NCI-H128 (cell line): ENCODE measurements at regions not wholly inside any gene's neighbourhood (a gene's known extent, or its start where the extent isn't known, plus 50 kb on each side); places are given as distances from the start of the nearest gene placed in this dataset.

ENCODE experiments used
- DNase-seq: peaks from one replicate; lab custom pipeline; 2025; ENCODE audit not compliant: unreplicated experiment; lab: John Stamatoyannopoulos, UW

DNA sequence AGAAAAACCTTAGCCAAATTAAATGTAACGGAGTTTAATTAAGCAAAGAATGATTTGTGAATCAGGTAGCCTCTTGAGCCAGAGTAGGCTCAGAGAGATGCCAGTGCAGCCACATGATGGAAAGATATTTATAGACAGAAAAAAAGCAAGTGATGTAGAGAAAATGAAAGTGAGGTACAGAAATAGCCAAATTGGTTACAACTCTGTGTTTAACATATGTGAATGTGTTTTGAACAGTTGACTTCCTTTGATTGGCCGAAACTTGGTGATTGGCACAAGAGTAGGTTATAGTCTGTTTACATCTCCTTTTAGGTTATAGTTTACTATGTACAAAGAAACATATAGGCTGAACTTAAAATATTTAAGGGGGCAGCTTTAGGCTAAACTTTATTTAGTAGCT lies 459.9 kb upstream of the BOD1L1 start:
- DNase-seq: no peak

DNA sequence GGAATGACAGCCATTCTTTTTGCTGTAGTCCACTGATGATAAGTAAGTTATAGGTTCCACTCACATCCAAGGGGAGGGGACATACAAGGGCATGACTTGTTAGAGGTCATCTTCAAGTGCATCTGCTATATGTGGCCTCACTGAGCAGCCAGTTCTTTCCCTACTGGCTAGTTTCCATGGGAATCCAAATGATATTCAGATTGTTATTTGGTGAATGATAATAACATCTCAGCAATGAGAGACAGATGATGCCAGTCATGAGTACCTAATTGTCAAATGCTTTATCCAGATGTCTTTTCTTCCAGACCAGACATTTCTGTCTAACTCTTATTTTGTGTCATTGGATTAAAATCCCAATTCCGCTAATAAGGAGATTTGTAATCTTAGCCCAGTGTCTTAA lies 460.4 kb upstream of the BOD1L1 start:
- DNase-seq: no peak

DNA sequence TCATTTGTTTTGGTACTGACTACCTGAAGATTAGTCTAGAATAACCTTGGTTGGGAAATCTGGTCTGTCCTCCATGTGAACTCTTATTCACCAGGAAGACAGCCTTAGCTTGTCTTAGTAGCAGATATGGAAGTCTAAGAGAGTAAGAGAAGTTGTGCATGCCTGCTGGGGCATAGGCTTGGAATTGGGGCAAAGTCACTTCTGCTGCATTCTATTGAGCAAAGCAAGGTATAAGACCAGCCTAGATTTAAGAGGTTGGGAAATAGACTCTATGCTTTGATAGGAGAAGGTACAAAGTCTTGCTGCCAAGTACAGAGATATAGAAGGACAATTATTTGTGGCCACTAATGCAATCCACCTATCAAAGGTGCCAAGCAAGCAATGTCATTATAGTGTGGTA lies 464.0 kb upstream of the BOD1L1 start:
- DNase-seq: no peak

DNA sequence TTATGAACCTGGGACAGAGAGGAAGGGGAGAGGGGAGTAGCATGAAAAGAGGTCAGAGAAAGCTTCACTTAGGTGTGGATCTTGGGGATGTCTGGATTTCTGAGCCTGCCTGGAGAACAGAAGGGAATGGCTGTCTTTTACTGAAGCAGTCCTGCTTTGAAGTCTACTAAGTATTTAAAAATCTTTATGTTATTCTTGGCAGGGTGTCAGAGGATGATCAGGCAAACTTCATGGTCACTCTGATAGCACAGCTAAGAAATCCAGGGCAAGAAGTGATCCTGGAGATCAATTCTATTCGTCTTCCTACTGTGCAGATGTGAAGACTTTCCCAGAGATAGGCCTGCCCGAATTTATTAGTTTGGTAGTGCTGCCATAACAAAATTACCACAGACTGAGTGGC lies 464.4 kb upstream of the BOD1L1 start:
- no peak for DNase-seq

DNA sequence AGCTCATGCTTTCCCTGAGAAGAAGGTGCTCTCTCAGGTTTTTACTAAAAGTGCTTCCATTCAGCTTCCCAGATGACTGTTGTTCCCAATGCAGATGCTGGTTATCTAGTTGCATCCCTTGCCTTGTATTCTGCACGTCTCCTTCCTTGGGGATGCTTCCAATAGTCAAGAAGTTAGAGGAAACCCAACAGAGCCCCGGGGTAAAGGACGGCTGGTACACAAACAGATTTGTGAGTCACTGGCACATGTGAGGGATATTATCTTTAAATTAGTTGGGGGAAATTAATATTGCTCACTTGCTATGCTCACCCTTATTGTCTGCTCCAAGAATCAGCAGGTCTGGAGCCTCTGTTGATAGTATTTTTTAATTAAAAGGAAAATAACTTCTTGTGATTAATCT lies 465.2 kb upstream of the BOD1L1 start:
- DNase-seq: no peak

DNA sequence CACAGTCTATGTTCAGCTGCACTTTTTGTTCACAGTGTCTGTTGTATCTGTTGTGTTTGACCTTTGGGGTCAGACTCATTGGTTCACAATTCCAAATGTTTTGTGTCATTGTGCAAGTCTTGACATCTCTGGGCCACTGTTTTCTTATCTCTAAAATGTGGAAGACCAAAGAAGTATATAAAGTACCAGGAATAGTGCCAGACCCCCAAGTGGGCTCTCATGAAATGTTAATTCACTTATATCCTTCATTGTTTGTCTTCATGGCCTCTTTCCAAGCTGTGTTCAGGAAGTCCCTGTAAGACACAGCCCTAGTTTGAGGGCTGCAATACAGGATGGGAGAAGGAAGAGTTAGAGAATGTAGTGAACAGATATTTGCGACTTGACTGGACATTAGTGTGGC lies 468.3 kb upstream of the BOD1L1 start:
- DNase-seq: no peak

DNA sequence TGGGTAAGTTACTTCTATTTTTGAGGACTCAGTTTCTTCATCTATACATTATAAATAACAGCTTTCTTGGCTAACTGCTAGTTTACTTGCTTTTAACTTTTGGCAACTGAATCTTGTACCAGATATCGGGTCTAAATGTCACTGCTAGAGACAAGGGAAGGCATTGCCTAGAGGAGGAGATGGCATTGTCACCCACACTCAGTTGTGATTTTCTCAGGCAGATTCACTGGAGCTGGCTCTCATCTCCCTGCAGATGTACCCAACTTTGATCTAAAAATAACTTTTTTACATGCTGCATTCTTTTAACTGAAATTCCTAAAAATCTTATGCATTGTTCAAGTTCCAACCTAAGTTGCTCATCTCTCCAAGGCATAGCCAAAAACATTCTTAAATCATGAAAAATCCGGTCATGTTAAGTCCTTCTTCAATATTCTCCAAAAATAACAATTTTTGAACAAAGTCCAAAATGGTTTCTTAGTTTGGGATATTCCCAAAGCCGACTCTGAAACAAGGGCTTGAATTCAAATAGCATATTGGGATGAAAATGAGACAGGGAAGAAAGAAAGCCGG lies 469.0 kb upstream of the BOD1L1 start:
- no peak for DNase-seq

DNA sequence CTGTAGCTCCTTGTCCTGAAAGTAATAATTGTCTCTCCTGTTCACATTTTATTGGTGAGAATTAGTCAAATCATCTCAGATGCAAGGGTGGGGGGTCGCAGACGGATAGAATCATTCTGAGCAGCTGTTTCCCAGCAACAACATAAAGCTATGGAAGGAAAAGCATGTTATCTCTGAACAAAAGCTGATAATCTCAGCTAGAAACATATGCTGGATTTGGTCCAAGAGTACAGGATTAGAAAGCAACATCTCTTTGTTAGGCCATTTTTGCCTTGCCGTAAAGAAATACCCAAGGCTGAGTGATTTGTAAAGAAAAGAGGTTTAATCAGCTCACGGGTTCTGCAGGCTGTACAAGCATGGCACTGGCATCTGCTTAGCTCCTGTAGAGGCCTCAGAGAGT lies 472.8 kb upstream of the BOD1L1 start:
- no peak for DNase-seq

DNA sequence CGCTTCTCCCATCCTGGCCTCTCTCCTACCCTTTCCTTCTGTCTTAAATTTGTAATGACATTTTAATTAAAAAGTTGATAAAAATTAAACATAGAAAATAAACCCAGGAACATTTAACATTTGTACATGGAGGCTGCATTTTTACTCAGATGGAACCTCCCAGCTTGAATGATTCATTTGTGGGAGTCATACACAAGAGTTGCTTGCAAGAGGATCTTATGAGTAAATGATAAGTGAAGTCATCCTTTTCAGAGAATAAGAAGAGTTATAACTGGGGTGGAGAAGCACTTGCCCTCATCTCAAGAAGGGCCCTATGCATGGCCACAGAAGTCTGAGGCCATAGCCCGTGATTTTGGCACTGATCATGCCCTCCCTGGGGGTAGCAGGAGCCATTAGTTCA lies 482.9 kb upstream of the BOD1L1 start:
- no peak for DNase-seq

DNA sequence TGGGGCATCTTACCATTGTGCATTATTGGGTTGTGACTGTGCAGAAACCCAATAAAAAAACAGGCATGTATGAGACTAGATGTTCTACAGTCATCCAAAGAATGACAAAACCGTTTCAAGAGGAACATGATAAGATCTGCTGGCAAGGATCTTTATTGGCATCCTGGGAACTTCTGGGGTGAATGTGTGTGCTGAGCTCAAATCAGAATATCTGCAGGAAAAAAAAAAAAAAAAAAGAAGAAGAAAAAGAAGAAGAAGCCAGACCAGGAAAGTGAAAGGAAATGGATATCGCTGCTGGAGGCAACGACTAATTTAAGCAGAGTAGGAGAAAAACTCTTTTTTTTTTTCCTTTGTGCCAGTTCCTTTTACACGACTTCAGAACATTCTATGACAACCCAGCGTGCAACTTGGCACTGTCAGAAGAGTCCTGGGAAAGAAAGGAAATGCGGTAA lies 484.2 kb upstream of the BOD1L1 start:
- DNase-seq: no peak

DNA sequence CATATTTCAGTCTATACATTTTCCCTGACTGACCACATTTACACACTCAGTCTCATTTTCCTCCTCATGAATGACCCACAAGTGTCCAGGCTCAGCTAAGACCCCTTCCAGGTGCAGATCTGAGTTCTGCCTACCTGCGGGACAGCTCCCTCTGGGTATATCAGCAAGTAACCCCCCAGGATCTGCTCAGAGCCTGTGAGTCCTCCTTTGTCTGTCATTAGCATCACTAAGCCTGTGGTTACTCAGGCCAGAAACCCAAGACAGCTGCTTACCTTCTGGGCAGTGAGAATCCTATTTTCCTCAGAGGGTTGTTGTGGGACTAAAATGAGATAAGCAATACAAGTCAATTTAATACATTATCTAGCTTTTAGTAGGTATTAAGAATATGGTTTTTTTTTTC lies 487.6 kb upstream of the BOD1L1 start:
- no peak for DNase-seq

DNA sequence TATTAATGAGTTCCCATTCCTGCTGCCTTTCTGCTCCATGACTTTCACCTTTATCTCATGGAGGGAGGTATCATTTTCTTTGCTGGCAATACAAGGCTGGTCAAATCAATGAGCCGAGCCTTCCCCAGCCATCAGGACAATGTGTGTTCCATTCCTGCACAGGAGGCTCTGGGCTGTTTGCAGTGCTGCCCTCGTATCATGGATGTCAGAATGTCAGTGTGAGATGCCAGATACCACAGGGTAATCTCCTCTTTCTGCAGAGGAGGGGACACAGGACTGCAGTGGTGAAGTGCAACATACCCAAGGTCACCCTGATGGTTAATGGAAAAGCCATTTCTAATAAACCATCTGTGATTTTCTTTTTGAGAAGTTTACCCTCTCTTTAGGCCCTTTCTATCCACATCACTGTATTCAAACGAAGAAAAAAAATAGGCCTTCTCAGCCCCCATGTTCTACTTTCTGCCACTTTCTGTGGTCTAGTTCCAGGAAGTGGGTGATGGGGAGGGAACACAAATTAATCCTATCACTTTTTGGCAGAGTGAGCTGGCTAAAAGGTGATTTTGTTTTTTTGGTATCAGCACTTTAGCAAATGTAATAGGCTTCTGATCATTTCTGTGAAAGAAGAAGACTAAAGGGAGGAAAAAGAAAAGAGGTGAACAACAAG lies 490.2 kb upstream of the BOD1L1 start:
- no peak for DNase-seq

DNA sequence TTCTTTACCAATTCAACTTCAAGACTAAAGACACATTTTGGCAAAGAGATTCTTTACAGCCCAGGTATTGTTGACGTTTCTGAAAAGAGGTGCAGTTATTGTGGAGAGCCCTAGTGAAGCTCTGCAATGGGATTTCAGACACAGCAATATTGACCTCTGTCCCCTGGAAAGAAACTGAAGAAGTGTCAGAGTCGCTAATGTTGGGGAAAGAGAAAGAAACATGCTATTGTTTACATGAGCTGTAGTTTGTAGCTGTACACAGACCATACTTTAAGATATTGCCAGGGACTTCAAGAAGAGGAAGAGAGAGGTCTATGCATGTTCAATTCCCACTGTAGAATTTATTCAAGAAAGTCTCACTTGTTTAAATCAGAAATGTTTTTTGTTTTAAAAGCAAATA lies 497.3 kb upstream of the BOD1L1 start:
- no peak for DNase-seq

DNA sequence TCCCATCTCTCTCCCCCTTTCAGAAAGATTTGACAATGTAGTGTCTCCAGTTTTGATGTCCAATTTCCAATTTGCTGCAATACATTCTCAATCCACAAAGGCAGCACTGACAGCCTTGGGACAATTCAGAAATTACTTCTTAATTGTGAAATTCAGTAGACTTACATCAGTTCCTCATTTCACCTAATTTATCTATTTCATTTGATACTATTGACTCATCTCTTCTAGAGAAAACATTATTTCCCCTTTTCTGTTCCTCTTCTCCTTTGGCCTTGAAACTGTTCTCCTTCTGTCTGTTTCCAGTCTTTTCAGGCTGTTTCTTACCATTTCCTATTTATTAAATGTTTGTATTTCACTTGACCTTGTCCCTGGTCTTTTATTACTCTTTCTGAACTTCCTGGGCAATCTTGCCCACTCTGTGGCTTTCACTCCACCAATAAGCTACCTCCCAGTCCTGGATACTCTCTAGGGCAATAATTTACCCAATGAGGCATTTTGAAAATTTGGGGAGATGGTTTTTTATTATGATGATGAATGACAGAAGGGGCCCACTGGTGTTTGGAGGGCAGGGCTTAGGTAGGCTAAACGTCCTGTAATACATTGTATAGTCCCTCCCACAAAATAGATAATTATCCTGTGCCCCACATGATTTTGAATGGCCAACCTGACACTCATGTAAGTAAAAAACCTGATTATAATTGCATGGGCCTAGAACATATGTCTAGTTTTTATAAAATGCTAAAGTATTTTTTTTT lies 498.0 kb upstream of the BOD1L1 start:
- DNase-seq: no peak

DNA sequence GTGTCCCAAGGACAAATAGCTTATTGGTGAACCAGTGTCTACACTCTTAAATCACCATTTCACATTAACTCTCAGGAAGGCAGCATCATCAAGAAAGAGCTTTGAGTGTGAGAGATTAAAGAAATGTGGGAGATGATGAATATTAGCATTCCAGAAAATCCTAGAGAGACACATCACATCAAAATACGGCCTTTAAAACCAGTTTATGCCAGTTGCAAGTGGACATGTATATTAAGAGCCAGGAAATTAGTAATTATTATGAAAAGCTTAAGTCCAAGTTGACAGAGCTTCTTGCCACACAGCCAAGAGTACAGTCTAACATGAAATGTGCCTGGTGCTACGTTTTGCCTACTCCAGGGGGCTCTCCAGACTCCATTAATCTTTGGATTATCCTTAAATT lies 503.0 kb upstream of the BOD1L1 start:
- no peak for DNase-seq

DNA sequence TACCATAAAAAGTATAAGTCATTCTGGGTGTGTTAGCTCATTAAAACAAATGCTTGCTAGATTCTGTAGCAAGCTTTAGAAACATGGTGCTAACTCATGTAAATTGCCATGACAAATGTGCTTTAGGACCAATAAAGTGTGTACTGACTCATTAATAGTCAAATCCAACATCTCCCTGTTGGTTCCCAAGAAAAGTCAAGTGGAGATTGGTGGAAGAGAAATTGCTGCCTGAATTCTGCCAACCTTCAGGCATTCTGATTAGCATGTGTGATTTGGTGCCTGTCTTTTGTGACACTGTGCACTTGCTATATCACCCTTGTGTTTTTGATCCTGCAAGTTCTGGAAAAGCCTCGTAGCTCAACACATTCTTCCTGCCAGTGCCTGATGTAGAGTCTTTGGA lies 503.8 kb upstream of the BOD1L1 start:
- DNase-seq: no peak

DNA sequence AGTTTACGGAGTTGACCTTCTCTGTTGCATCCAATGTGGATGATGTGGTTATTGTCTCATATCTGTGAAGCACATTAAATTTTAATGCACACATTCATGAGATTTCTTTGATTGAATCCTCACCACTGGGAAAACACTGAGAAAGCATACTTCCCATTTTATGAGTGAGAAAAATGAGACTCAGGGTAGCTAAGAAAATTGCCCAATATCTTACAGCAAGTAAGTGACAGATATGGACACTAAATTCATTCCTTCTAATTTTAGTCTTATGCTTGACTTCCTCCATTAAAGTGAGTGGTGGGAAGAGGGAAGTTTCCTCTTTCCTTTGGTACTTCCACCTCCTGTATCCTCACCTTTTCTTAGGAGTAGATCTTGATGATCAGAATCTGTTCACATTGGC lies 504.8 kb upstream of the BOD1L1 start:
- no peak for DNase-seq

DNA sequence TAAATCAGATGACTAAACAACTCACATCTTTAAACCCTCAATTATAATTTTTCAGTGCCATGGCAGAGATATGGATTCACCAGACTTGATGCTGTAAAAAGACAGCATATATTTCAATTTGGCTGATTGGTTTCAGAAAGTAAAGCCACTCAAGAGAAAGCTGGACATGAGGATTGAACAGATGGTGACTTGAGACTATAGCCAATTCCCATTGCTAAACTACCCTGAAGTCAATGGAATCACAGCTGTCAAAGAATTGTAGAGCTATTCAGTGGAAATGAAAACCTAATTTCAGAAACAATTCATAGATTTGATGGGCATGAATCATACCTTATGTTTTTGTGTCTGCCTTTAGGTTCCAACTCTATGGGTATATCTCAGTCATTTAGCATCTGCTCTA lies 510.6 kb upstream of the BOD1L1 start:
- no peak for DNase-seq

DNA sequence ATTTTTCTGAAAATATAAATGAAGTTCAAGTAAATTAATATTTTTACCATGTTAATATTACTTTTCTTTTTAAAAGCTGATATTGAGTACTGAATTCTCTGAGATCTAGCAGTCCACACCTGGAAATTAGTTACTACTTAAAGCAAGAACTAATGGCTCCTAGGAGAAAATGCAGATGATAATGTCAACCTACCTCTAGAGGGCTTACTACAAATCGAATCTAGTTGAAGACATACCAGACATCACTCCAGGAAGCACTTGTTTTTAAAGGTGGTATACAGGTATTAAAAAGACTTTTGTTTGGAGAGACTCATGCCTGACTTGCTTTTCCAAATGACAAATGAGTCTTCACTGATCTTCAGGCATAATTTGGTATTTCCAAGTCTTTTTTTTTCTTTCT lies 516.4 kb upstream of the BOD1L1 start:
- no peak for DNase-seq

DNA sequence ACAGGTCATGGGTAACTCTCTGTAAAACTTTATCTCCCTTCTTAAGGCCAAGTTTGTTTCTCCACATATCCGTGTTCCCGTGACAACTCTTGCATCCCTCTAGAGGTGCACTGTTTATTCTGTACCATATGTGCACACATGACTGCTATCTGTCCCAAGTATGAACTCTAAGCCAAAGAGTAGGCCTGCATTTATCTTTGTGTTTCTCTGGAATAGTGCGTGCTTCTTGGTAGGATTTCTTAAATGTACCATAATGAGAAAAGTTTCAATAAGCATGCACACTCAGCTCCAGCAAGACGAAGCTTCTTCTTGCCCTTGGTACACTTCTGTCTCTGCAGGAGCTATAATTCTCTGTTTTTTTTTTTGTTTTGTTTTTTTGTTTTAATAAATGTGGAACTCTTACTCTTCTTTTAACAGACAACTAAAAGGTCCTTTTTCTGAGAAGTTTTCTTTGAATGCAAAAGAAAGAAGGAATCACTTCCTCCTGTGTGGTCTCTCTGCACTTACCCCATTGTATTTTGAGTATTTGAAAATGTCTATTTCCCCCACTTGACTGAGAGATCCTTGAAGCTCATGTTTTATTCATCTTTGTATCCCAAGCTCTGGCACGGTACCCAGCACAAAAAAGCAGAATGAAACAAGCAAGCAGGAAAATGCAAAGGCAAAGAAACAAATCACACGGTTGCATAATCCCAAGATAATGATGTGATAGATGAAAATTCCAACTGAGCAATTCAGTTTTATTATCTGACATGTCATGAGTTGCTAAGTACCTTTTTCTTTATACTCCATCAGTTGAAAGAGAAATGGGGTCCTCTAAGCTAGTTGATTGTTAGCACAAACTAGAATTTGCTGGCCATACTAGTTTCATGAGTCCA lies 521.9 kb upstream of the BOD1L1 start:
- DNase-seq: no peak

DNA sequence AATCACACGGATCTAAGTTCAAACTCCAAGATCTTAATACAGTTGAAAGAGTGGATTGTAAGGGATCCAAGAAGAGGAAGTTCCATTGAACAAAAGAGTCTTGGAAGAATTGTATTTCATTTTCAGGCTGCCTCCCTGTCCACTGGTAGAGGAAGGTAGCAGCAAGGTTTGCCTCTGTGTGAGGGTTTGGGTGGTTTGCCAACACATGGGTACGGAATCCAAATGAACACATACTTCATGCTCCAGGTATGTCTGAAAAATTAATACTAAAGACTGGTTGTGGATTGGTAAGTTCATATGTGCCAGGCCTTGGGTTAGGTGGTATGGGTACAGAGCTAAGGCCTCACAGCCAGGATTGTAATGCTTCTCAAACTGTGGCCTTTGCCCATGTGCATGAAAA lies 523.6 kb upstream of the BOD1L1 start:
- DNase-seq: no peak
